ENCODE measurements at regions not wholly inside any gene's neighbourhood (a gene's known extent, or its start where the extent isn't known, plus 50 kb on each side); places are given as distances from the start of the nearest gene placed in this dataset.

DNA sequence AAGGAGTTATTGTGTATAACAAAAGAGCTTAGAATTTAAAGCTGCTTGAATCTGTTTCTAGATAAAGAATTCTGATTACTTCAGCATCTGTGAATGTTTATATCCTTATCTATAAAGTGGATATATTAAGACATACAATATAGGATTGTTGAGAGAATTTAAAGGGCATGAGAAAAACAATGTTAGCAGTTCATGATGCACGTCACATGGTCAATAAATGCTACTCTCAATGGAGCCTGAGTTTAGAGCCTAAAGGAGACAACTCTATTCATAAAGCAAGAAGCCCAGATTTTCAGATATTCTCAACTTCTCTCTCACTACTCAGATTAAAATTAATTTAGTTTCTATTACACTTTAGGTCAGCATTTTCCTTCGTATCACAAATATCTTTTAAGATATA, 666.7 kb upstream of the CDH18 start:
- no peak for ATAC-seq (ENCODE audit: poor library complexity)
- DNase-seq: no peak
- intact Hi-C loops (cut with DNase I): no loop called here

DNA sequence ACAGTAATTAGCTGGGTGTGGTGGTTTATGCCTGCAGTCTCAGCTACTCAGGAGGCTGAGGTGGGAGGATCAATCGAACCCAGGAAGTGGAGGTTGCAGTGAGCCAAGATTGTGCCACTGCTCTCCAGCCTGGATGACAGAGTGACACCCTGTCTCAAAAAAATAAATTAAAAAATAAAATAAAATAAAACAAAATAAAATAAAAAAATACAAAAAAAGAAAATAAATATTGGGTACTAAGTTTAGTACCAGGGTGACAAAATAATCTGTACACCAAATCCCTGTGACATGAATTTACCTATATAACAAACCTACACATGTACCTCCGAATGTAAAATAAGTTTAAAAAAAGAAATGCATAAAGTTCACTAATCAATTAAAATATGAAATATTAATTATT, 666.0 kb upstream of the CDH18 start:
- DNase-seq (no peak), ATAC-seq (ENCODE audit: poor library complexity) (no peak)
- intact Hi-C loops (cut with DNase I): no loop called here

GRCh38 chr5:20649966-20650365, 662.0 kb upstream of the CDH18 start:
- no peak for DNase-seq
- no peak for ATAC-seq (ENCODE audit: poor library complexity)
- intact Hi-C loops (cut with DNase I): no loop called here

- ATAC-seq (ENCODE audit: poor library complexity): no peak
- no peak for DNase-seq
- intact Hi-C loops (cut with DNase I): no loop called here
Observed at GRCh38 chr5:20648981-20649380, 661.0 kb upstream of the CDH18 start.

- intact Hi-C loops (cut with DNase I): no loop called here
- DNase-seq: no peak
- ATAC-seq (ENCODE audit: poor library complexity): no peak
Observed at GRCh38 chr5:20636686-20637085, 648.7 kb upstream of the CDH18 start.

DNA sequence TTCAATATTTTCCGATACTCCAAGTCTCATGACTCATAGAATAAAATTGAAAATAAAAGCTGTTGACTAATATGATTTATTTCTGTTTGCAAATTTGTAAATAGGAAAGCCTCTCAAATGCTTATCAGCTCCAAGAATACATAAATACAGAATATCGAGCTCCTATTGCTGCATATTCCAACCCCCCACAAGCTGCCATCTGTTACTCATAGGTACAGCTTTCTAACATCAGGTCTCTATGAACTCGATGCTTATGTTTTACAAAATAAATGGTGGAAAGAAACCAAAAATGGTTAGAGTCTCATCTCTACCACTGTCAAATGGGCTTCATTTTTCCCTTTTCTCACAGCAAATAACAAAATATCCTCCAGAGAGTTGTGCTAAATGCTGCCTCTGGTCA, 631.6 kb upstream of the CDH18 start:
- intact Hi-C loops (cut with DNase I): no loop called here
- no peak for ATAC-seq (ENCODE audit: poor library complexity)
- DNase-seq: no peak

- ATAC-seq (ENCODE audit: poor library complexity) (peak; percentile 81), DNase-seq (no peak)
Observed at GRCh38 chr5:20618340-20618739, 630.3 kb upstream of the CDH18 start.

DNA sequence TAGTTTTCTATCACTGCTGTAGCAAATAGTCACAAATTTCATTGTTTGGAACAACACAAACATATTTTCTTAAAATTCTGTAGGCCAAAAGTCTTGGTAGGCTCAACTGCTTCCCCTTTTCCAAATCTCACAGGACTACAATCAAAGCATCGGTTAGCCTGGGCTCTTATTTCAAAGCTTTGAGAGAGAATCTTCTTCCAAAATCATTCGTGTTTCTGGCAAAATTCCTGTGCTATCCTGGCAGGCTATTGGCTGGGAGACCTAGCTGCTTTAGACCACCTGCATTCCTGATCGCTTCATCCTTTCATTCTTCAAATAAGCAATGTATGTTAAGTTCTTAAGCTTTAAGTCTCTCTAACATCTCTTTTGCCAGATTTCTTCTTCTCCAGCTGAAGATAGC, 629.8 kb upstream of the CDH18 start:
- DNase-seq (no peak), ATAC-seq (ENCODE audit: poor library complexity) (no peak)
- intact Hi-C loops (cut with DNase I): no loop called here

More at GRCh38 chr5:20618340-20618739, 630.3 kb upstream of the CDH18 start:
- intact Hi-C loops (cut with DNase I): no loop called here

DNA sequence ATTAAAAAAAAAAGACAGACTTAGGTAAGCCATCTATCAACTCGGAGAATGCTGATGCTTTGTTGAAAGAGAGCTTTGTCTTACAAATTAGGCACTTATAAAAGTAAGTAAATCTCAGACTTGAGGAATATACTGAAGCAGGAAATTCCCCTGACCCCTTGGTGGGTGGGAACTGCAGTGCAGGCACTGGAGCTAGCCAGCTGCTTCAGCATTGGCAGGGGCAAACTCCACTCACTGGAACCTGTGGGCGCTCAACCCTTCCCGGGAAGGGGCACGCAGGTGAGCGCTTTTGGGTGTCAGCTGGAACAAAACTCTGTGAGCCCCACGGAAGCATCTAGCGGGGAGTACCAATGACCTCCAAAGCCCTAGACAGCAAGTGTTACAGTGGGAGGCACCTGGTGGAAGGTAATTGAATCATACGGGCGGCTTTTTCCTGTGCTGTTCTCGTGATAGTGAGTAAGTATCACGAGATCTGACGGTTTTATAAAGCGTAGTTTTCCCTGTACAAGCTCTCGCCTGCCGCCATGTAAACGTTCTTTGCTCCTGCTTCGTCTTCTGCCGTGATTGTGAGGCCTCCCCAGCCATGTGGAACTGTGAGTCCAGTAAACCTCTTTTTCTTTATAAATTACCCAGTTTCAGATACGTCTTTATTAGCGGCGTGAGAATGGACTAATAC, 628.0 kb upstream of the CDH18 start:
- DNase-seq (no peak), ATAC-seq (ENCODE audit: poor library complexity) (no peak)
- intact Hi-C loops (cut with DNase I): no loop called here

DNA sequence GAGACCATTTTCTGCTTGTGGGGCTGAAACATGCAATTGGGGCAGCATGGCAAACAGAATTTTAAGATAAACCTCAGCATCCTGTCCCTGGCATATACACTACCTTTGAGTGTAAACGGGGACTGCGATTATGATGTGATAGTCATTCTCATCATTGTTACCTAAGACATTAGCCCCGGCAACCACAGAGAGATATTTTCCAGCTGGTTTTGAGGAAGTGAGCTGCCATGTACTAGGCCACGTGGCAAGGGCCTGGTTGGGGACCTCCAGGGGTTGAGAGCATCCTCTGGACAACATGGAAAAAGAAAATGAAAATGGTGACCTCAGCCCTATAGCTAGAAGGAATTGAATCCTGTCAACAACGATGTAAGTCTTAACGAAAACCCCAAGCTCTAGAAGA, 623.6 kb upstream of the CDH18 start:
- DNase-seq: no peak
- intact Hi-C loops (cut with DNase I): no loop called here
- no peak for ATAC-seq (ENCODE audit: poor library complexity)

GRCh38 chr5:20610681-20611080, 622.7 kb upstream of the CDH18 start:
- no peak for DNase-seq
- intact Hi-C loops (cut with DNase I): no loop called here
- ATAC-seq (ENCODE audit: poor library complexity): no peak

GRCh38 chr5:20609126-20609525, 621.1 kb upstream of the CDH18 start:
- DNase-seq (no peak), ATAC-seq (ENCODE audit: poor library complexity) (no peak)
- intact Hi-C loops (cut with DNase I): no loop called here

DNA sequence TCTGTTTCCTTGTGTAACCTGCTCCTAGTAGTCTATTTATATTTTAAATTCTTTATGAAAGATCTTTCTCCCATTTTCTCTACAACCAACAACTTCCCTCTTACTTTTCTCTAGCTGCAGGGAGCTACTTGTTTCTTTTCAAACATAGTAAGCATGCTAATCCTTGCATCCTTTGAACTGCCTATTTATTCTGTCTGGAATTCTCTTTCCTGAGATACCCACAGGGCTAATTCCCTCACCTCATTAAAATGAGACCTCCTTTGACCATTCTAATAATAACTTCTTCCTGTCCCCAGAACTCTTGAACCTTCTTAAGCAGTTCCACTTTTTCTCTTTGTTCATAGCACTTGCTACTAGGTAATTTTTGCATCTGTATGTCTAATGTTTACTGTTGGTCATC, 620.6 kb upstream of the CDH18 start:
- DNase-seq: no peak
- intact Hi-C loops (cut with DNase I): no loop called here
- no peak for ATAC-seq (ENCODE audit: poor library complexity)

DNA sequence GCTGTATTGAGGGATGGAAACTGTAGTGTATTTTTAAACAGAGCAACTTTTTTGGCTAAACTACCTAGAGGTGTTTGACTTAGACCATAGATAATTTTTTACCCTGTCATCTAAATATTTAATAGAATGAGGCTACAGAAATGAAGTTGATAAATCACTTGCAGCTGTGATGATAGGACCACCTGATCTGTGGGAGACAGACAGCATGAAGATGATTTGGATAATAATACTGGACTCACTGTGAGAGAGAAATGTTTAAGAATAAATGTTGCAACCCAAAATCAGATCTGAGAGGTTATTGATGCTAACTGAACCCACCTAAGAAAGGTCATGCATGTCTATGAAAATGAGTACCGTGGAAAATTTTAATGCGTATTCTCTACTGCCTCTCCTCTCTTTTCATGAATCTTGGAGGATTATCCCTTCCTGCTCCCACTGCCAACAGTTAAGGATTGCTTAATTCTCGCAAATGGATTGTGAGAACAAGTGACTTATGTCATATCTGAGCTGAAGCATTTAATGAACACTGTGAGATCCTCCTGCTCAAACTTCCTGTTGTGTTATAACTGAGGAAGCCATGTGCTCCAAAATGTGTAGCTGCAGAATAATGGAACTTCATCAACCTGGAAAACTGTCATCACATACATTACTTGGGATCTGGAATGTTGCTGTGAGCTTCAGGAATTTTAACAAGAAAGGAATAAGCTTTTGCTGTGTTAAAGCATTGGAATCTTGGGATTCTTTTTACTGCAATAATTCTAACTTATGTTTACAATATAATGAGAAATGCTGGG, 617.9 kb upstream of the CDH18 start:
- DNase-seq: no peak
- intact Hi-C loops (cut with DNase I): no loop called here
- peak; percentile 88 for ATAC-seq (ENCODE audit: poor library complexity)

DNA sequence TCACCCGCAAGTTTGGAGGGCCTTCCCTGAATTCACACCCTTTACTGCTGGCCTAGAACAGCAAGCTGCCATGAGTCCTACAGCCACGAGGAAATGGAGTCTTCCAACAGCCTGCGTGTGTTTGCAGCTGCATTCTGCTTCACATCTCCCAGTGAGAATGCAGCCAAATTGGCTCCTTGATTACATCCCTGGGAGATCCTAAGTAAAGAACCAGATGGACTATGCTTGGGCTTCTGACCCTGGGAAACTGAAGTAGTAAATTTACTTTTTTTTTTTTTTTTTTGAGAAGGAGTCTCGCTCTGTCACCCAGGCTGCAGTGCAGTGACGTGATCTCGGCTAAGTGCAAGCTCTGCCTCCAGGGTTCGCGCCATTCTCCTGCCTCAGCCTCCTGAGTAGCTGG, 617.0 kb upstream of the CDH18 start:
- peak; percentile 93 for ATAC-seq (ENCODE audit: poor library complexity)
- intact Hi-C loops (cut with DNase I): no loop called here
- peak; percentile 43 for DNase-seq

DNA sequence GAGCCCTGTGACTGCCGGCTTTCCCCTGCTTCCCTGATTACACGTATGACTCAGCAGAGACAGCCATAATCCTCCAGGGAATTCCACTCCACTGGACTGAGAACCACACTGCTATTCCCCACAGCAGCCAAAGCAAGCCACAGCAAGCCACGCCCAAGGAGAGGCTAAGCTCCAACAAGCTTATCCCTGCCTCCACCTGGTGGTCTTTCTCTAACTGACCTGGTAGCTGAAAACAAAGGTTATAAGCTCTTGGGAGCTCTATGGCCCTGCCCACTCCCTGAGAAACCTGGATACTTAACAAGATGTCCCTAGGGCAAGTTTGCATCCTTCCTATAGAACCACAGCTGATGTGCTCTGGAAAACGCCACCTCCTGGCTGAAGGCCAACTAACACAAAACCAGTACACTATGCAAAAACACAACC, 613.7 kb upstream of the CDH18 start:
- ATAC-seq (ENCODE audit: poor library complexity) (no peak), DNase-seq (no peak)
- intact Hi-C loops (cut with DNase I): no loop called here

- DNase-seq: no peak
- intact Hi-C loops (cut with DNase I): no loop called here
- ATAC-seq (ENCODE audit: poor library complexity): no peak
Observed at GRCh38 chr5:20590356-20590755, 602.4 kb upstream of the CDH18 start.

GRCh38 chr5:20575571-20575970, 587.6 kb upstream of the CDH18 start:
- no peak for DNase-seq
- intact Hi-C loops (cut with DNase I): no loop called here
- no peak for ATAC-seq (ENCODE audit: poor library complexity)

GRCh38 chr5:20574576-20574975, 586.6 kb upstream of the CDH18 start:
- DNase-seq (no peak), ATAC-seq (ENCODE audit: poor library complexity) (no peak)
- intact Hi-C loops (cut with DNase I): no loop called here

GRCh38 chr5:20572614-20573013, 584.6 kb upstream of the CDH18 start:
- no peak for ATAC-seq (ENCODE audit: poor library complexity)
- intact Hi-C loops (cut with DNase I): no loop called here
- DNase-seq: no peak

- DNase-seq: no peak
- ATAC-seq (ENCODE audit: poor library complexity): no peak
- intact Hi-C loops (cut with DNase I): no loop called here
Observed at GRCh38 chr5:20570486-20570885, 582.5 kb upstream of the CDH18 start.
